GM19023 (cell line): ENCODE measurements at regions not wholly inside any gene's neighbourhood (a gene's known extent, or its start where the extent isn't known, plus 50 kb on each side); places are given as distances from the start of the nearest gene placed in this dataset.
"Not testable (repeated sequence)": the region's sequence is repeated elsewhere in the genome, so short reads cannot be mapped to it uniquely, and the experiment has no call there.

Source experiments
- ATAC-seq: cut with Tn5 transposase; IDR thresholded peaks from one replicate; pipeline ENCODE4 v1.9.1; 2021; ENCODE audit warnings: mild to moderate bottlenecking, moderate library complexity; ENCODE audit not compliant: unreplicated experiment

DNA sequence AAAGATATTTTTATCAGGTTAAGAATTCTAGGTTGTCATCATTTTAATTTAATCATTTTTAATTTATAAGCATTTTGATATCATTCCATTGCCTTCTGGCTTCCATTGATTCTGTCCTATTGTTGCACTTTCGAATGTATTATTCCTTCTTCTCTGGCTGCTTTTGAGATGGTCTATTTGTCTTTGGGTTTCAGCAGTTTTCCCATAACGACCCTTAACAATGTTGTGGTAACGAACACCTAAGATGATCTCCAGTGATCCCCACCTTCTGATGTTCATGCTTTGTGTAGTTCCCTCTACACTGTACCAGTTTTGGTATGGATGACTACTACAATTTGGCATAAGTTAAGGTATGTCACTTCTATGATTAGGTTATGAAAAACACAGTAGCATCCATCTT is 59.9 kb downstream of the MINAR1 start:
- ATAC-seq: no peak

DNA sequence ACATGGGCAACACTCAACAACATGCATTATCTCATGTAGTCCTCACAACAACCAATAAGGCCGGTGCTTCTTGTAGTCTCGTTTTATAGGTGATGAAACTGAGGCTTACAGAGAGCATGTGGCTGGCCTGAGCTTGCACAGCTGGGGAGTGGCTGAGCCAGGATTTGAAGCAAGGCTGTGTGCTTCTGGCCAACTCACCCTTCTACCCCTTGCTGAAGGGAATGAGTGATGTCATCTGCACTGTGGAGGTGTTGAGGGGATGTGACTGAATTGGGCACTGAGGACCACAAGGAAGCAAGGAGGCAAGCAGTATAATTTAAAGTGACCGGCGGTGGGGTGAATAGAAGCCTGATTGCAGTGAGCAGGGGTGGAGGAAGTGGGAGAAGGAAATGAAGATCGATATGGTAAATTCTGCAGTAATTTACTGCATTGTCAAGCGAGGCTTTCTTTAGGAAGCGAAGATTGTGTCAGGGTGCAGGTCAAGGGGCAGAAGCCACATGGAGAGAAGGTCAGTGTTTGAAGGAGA is 62.3 kb downstream of the MINAR1 start:
- ATAC-seq: no peak

DNA sequence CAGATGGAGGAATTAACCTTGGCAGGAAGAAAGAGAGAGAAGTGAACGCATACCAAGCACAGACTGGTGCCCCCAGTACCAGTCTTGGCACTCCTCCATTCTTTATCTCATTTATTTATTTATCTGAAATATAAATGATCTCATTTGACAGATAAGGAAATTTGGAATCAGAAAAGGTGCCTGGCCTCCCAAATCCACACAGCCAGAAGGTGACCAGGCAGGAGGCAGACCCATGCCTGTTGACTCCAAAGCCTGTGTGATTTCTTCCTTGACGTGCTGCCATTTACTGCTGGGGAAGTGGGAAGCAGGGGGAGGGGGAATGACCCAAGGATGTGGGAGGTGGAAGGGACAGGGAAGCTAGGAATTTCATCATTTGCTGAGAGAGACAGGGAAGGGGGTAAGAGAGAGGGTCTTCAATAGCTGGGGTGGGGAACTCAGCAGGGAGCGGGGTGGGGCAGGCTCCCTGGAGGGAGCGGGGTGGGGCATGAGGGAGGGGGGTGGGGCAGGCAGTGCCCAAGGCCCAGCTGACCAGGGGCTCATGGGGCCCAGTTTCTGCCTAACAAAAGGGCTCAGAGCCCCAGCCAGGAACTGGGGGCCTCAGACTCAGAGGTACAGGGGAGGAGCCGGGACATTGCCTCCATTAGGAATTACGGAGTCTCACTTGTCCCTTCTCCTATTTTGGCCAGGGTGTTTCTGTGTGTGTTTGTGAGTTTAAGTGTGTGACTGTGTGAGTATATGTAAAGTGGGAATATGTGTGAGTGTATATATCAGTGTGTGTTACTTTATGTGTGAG is 63.0 kb downstream of the MINAR1 start:
- ATAC-seq: no peak

DNA sequence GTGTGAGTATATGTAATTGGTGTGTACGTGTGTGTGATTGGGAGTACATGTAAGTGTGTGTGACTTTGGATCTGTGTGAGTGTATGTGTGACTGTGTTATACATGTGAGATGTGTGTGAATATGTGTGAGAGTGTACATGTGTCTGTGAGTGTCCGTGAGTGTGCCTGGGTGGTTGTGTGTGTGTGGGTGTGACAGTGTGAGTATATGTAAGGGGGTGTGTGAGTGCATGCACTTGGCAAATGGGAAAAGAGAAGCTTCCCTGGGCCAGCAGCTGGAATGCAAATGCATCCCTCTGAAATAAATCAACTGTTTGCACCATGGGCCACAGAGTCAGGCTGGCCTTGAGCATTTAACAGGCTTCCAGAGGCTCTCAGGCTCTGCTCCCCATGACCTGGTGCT is 63.6 kb downstream of the MINAR1 start:
- ATAC-seq: no peak

DNA sequence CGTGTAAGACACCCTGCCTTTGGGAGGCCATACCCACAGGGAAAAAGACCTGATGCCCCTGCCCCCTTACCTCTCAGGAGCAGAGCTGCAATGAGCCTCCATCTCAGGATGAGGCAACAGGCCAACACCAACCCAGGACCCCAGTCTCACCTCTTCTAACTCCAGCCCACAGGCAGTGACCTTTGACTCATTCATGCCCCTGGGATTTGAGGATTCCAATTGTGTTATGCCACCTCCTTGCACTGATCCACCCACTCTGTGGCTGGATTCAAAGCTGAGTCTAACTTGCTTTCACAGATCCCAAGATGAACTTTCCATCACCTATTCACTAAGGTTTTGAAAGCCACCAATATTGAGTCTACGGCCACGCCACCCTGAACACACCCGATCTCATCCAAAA is 64.7 kb downstream of the MINAR1 start:
- ATAC-seq: no peak

DNA sequence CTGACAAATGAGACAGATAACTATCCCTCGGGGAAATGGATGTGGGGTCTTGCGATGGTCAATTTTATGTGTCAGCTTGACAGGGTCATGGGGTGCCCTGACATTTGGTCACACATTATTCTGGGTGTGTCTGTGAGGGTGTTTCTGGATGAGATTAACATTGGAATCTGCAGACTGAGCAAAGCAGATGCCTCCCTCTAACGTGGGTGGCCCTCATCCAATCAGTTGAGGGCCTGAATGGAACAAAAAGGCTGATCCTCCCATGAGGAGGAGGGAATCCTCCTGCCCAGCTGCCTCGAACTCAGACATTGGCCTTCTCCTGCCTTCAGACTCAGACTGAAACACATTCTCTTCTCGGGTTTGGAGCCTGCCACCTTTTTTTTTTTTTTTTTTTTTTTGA is 69.0 kb downstream of the MINAR1 start:
- no peak for ATAC-seq

DNA sequence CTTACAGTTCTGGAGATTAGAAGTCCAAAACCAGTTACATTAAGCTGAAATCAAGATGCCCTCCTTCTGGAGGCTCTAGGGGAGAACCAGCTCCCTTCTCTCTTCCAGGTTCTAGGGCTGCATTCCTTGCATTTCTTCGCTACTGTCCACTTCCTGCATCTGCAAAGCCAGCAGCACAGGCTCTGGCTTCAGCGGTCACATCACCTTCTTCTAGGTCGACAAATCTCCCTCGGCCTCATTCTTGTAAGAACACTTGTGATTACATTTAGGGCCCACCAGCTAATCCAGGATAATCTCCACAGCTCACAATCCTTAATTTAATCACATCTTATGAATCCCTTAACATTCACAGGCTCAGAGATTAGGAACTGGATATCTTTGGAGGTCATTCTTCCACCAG is 73.8 kb downstream of the MINAR1 start:
- ATAC-seq: no peak

DNA sequence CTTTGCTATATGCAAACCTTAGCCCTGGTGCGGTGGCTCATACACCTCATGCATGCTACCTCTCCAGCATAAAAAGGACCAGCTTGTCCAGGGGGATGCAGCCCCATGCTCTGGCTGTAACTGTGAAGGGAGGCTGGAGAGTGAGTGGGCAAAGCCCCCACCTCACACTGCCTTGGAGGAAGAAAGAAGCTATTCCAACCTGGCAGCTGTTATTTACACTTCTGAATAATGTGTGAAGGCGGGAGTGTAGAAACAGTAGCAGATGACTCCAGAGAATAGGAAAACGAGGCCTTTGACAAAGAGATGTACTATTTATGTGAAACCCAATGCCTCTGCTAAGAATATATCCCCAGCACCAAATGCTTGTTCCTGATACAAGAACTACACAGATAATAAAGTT is 80.7 kb downstream of the MINAR1 start:
- not testable (repeated sequence) for ATAC-seq

DNA sequence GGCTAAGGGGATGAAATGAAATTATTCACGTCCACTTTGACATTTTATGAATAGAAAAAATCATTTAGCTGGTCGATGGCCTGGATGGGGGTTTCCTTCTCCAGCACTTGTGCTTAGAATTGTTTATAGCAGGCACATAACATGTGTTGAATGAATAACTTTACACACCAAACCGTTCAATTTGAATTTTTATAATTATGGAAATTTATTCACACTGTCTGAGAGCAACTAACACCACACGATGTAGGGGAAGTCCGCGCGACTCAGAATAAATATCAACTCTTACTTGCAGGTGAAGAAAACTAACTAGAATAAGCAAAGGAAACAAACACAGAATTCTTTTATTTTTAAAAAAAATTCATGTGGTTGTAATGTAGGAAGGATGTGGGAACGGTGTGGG is 81.3 kb downstream of the MINAR1 start:
- ATAC-seq: no peak

DNA sequence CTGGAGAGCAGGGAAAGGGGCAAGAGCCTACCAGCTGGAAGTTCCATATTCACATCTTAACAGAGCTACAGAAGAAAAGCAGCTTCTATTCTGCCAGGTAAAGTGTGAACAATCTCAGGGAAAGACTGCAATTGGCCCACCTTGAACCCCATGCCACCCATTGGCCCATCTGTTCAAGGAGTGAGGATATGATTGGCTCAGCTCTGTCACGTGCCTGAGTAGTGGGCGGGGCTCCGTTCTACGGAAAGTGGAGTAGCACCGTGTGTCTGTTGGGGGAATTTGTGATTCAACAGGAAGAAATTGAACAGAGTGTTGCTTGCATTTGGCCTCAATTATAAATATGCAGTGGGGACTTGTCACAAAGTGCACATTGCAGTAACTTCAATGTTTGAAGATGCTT is 81.8 kb downstream of the MINAR1 start:
- ATAC-seq: no peak

DNA sequence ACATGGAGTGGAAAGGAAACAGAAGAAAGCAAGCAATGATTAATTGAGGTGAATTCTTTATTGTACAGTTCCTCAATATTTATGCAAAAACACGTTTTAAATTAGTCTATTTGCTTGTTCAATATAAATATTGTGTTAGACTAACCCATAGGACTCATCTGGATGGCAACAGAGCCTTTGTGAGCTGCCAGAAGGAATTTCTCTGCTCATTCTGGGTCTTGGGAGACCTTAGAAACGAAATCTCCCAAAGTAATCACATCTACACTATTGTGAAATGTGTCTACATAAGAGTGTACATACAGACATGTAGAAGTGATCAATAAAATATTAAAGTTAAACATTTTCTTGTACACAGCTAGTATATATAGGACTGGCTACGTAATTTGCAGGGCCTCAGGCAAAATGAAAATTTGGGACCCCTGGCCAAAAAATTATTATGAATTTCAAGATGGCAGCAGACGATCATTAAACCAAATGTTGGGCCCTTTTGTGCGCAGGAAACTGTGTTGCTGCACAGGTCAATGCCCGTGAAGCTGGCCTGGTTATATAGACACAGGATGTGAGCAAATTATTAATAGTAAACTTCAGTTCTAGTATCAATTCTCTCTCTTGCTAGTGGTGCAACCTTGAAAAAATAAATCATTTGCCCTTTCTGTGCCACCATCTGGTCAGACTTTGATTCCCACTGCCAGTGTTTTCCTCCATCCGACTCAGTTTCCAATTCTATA is 83.3 kb downstream of the MINAR1 start:
- ATAC-seq: no peak

DNA sequence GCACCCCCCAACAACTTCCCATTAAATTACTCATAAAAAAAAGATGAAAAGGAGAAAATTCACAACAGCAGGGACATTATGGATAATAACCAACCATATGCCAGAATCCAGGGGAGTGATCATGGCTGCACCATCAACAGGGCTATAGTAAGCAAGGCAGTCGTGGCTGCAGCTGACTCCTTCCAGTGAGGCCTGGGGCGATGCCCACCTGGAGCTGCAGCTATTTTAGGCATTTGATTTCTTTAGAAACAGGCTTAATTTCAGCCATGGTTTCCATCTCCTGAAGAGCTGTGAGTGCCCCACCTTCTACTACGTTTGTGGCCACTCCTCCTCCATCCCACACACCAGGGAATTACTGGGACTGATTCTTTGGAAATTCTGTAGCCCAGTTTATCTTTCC is 84.0 kb downstream of the MINAR1 start:
- no peak for ATAC-seq

DNA sequence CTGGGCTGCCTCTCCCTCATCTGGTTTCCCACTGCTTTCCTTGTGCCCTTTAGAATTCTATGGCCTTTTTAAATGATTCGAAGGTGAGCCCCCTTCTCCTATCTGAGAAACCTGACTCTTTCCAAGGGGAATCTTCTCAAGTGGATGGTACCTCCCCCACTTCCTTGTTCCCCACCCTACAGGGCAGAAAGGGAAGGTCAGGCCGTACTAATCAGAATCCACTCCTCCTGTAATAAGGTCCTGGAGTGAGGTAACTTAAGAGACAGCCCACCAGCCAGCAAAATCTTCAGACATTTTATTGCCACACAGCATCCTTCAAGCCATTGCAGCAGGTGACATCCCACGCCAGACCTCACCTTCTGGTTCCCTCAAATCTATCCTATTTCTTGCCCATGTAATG is 84.5 kb downstream of the MINAR1 start:
- no peak for ATAC-seq

DNA sequence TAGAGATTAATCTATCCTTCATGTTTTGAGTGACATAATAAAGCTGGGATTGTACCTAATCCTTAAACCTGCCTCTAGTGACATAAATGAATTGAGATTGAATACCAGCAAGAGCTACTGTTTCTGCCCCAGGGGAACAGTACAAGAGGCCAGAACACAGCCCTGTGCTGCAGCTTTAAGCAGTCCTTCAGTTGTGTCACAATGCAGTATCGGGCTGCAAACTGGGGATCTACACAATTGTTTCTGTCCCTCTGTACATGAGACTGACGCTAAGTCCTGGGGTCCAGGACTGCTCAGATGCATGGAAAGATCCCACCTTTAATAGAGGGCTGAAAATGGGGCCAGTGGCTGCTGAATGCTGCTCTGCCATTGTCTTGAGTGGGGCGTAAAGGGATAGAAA is 87.5 kb downstream of the MINAR1 start:
- no peak for ATAC-seq

DNA sequence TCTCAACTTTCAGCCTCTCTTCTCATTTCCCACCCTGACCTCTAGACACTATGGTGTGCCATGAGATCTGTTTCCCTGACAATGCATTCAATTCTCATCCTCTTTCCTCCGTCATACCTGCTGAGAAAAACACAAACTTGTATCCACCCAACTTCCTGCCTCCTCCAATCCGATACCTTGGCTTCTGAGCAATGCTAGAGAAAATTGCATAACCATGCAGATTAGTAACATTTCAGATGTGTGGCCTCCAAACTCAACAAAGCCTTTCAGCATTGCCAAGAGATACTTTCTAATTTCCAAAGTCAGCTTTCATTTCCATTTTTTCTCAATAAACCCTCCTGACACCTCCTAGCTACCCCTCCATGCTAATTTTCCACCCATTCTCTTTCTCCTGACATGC is 88.5 kb downstream of the MINAR1 start:
- ATAC-seq: no peak

DNA sequence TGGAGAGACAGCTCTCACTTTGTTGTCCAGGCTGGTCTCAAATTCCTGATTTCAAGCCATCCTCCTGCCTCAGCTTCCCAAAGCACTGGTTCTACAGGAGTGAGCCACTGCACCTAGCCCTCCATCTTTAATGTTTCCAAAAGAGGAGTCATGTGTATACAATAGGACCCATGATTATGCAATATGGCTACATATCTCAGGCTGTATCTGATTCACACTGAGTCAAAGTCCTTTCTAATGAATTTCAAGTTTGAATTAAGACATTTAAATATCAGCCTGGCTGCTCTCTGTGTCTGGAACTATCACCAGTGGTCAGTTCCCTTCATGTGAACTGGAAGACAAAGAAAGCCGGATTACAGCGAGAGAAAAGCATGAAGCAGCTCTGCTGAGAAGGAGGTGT is 90.5 kb downstream of the MINAR1 start:
- ATAC-seq: no peak

DNA sequence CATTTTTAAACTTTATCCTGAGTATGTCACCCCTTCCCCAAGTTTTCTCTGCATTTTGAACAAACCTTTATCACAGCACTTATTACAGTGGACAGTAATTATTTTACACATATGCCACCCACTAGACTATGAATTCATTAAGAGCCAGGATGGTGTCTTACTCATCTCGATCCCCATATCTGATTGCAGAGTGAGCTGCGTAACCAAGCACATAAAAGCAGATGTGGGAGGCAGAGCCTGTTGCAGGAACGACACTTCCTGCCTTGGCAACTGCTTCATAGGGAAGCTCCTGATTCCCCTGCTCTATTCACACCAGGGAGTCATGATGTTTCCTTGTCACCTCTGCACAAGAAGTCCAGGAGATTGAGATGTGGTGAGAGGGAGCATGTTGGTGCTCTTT is 91.1 kb downstream of the MINAR1 start:
- ATAC-seq: no peak

DNA sequence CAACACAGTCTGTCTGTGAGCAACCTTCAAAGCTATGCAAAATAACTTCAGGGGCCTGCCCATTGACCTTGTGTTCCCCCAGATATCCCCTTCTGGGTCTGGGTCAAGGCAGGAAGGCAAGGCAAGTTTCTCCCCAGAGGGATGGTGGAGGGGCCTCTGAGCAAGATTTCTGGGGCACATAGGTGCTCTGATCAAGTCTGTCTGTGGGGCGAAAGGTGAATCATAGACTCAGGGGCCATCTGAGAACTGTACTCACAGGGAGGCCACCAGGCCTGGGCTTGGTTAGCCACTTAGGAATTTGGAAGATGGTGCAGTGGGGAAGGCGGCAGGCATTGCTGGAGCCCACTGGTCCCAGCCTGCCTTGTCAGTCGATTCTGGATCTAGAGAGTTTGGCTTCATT is 92.4 kb downstream of the MINAR1 start:
- ATAC-seq: no peak

DNA sequence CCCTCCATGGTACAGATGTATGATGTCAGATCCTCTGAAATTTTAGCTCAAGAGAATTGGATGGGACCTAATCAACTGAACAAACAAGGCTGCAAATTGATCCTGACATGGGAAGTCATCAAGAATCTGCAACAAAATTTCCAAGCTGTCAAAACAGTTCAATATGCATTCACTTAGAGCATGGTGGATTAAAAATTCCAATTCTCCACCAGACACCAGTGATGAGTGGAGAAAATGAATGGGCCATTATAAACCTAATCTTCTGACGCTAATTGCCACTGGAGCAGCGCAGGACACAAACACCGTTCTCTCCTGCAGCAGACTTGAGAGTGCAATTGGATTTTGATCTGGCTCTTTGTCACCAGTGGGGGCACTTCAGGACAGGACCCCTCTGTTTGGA is 94.2 kb downstream of the MINAR1 start:
- no peak for ATAC-seq

DNA sequence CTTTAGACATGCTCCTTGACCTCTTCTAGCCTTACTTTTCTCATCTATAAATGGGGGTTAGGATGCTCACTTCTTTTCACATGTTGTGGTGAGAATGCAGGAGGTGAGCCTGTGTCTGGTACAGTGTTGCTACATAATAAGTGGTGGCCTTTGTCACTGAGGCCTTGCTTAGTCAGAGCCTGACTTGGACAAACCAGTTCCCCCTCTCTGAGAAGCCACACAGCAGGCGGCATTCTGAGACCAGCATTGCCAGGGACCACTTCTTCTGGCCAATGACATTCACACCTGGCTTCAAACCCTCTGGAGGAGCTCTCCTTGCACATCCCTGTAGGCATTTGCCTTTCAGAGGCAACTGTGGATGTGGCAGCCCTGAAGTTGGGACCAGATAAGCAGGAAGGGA is 95.7 kb downstream of the MINAR1 start:
- no peak for ATAC-seq

DNA sequence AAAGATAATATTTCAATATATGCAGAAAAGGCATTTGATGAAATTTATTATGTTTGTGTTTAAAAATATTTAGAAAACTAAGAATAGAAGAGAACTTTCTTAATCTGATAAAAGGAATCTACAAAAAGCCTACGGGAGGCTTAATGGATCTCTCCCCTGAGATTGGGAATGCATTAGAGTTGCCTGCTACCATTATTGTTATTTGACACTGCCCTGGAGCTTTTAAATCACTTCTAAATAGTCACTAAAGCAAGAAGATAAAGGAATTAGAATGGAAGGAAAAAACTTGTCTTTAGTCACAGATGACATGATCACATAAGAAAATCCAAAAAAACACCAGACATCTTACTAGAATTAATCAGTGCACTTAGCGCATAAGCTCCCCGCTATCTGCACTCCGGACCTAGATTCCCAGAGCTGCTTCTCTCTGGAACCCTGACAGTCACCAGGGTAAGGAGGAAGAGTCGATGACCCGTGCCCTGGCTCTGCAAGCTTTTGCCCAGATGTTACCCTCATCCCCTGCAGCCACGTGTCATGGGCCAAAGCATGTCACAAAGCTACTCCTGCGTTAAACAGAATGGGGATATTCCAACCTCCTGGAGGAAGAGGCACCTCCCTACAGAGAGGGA is 97.1 kb downstream of the MINAR1 start:
- ATAC-seq: no peak

DNA sequence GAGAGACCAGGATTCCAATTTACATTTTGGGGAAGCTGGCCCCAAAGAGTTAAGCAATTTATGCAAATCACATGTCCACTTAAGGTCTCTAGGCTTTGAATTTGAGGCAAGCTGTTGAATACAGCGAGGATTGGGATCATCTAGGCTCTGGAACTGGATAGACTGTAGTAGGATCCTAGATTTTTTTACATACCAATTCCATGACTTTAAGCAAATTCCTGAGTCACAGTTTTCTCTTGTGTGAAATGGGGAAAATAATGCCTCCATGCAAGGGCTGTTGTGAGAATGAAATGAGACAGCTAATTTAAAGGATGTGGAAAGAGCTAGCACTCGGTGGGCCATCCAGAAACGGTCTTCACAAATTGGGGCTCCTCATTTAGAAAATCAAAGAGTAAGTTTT is 103.4 kb downstream of the MINAR1 start:
- no peak for ATAC-seq
